AG04450 (cell line): ENCODE measurements at regions not wholly inside any gene's neighbourhood (a gene's known extent, or its start where the extent isn't known, plus 50 kb on each side); places are given as distances from the start of the nearest gene placed in this dataset.
"Not testable (repeated sequence)": the region's sequence is repeated elsewhere in the genome, so short reads cannot be mapped to it uniquely, and the experiment has no call there.

ENCODE experiments used
- CTCF ChIA-PET: fragments of 300-600, 350-600 bp; formaldehyde crosslinking; extraction: SDS; loops from one replicate; lab custom pipeline; 2022; ENCODE audit warnings: antibody characterized with exemption, inconsistent platforms; lab: Charles Lee
- POLR2A ChIA-PET: fragments of 350-600 bp; formaldehyde crosslinking; extraction: SDS; loops from one replicate; lab custom pipeline; 2021; ENCODE audit warnings: antibody characterized with exemption, inconsistent platforms; lab: Yijun Ruan, JAX
- DNase-seq: peaks from one replicate; pipeline ENCODE4 v3.0.0-alpha.2; 2011; ENCODE audit warnings: low read depth, low spot score
- H3K27ac ChIP-seq: one replicate; pipeline ENCODE4 v1.5.1; 2012; ENCODE audit warnings: low read depth, low read length, control low read depth
- H3K27me3 ChIP-seq: one replicate; pipeline ENCODE4 v1.6.0; 2012; ENCODE audit warnings: low read length; ENCODE audit not compliant: control insufficient read depth, insufficient read depth
- H3K4me3 ChIP-seq: 2 replicates; pipeline ENCODE4 v1.5.1; 2011; ENCODE audit warnings: mild to moderate bottlenecking, low read depth, low read length, control low read depth
- H3K9me3 ChIP-seq: 2 replicates; pipeline ENCODE4 v1.5.1; 2012; ENCODE audit warnings: low read length; ENCODE audit not compliant: control insufficient read depth, insufficient read depth
- TF ChIP-seq, protein P1 (sequence below): IDR thresholded peaks from 2 replicates; pipeline ENCODE4 v1.5.1; 2011; ENCODE audit warnings: low read depth, low read length, control low read depth, inconsistent platforms

DNA sequence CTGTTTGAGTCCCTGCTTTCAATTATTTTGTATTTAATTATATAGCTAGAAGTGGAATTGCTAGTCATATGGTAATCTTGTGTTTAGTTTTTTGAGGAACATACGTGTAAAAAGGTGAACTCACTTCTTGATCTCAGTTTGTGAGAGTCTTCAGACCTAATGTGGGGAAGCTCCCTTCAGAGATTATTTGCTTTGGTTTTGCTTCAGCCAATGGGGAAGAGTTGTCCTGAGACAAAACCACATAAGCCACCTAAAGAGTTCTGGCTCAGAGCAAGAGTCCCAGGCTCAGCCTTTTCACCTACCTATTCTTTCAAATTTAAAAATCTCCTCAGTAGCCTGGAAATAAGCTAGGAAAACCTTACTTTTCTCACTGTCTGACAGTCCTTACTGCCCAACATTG is 138.4 kb downstream of the UCK2 start:
- H3K9me3 ChIP-seq, result no peaks in the 10 kb centered on the region
- no peak overlapping the region for H3K4me3 ChIP-seq
- DNase-seq, result no peak
- no peak overlapping the region for H3K27ac ChIP-seq
- ChIA-PET POLR2A (no interaction called here), CTCF (no interaction called here)
- no peaks in the 10 kb centered on the region for H3K27me3 ChIP-seq
- TF ChIP-seq, protein P1, sequence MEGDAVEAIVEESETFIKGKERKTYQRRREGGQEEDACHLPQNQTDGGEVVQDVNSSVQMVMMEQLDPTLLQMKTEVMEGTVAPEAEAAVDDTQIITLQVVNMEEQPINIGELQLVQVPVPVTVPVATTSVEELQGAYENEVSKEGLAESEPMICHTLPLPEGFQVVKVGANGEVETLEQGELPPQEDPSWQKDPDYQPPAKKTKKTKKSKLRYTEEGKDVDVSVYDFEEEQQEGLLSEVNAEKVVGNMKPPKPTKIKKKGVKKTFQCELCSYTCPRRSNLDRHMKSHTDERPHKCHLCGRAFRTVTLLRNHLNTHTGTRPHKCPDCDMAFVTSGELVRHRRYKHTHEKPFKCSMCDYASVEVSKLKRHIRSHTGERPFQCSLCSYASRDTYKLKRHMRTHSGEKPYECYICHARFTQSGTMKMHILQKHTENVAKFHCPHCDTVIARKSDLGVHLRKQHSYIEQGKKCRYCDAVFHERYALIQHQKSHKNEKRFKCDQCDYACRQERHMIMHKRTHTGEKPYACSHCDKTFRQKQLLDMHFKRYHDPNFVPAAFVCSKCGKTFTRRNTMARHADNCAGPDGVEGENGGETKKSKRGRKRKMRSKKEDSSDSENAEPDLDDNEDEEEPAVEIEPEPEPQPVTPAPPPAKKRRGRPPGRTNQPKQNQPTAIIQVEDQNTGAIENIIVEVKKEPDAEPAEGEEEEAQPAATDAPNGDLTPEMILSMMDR, result no peak

DNA sequence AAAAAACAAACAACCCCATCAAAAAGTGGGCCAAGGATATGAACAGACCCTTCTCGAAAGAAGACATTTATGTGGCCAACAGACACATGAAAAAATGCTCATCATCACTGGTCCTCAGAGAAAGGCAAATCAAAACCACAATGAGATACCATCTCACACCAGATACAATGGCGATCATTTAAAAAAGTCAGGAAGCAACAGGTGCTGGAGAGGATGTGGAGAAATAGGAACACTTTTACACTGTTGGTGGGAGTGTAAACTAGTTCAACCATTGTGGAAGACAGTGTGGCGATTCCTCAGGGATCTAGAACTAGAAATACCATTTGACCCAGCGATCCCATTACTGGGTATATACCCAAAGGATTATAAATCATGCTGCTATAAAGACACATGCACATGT is 142.0 kb downstream of the UCK2 start:
- CTCF ChIA-PET, H3K9me3 ChIP-seq, H3K27me3 ChIP-seq, H3K4me3 ChIP-seq, POLR2A ChIA-PET, DNase-seq, H3K27ac ChIP-seq: not testable (repeated sequence)

DNA sequence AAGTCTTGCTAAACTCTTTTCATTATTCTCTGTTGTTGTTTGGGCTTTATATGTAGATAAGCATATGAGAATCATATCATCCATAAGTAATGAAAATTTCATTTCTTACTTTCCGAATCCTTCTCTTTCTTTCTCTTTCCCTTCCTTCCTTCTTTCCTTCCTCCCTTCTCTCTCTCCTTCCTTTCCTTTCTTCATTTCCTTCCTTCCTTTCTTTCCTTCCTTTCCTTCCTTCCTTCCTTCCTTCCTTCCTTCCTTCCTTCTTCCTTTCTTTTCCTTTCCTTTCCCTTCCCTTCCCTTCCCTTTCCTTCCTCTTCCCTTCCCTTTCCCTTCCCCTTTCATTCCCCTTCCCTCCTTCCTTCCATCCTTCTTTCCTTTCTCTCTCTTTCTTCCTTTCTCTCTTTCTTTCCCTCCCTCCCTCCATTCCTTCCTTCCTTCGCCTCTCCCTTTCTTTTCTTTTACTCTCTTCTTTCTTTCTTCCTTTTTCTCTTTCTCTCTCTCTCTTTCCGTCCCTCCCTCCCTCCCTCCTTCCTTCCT is 147.3 kb downstream of the UCK2 start:
- POLR2A ChIA-PET, result no interaction called here
- Histone ChIP-seq H3K4me3 (no peak overlapping the region), H3K27ac (no peak overlapping the region), H3K9me3 (no peaks in the 10 kb centered on the region), H3K27me3 (no peaks in the 10 kb centered on the region)
- no peak for DNase-seq
- TF ChIP-seq, protein P1, result no peak
- CTCF ChIA-PET, result no interaction called here

DNA sequence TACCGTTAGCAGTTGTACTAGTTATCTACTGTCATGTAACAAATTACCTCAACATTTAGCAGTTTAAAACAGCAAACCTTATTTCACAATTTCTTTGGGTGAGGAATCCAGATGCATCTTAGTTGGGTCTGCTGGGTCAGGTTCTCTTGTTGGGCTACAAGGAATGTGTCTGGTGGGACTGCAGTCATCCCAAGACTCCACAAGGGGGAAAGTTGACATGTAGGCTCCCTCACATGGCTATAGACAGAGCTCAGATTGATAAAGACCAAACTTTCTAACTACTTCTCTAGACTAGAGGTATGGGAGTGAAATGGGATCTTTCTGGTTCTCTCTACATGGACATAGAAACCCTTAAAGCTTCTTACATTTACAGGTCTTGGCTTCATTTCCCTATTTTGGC is 160.9 kb downstream of the UCK2 start:
- Histone ChIP-seq H3K27ac (no peak overlapping the region), H3K27me3 (no peaks in the 10 kb centered on the region), H3K9me3 (no peaks in the 10 kb centered on the region), H3K4me3 (no peak overlapping the region)
- POLR2A ChIA-PET, result no interaction called here
- CTCF ChIA-PET, result interaction anchor here (1.5 kb wide), 1 partner anchor 491 kb away, joined by 4 read pairs; no protein-coding TSS in a partner anchor
- no peak for DNase-seq
- TF ChIP-seq, protein P1, result no peak

DNA sequence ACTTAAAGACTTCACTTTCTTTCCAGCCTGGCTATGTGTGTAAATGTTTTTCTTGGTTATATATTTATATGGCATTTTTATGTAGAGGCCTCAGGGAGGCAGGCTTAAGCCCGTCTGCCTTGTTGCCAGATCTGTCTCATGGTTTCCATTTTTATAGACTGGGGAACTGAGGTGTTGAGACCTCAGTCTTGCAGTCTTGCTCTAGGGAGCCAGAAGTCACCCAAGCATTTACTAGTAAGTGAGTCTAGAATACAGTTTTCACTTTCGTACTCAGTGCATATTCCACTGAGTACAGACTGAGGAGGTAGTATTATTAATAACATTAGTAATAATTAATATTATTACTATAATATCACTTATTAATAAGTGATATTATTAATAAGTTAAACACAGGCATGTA is 161.4 kb downstream of the UCK2 start:
- Histone ChIP-seq H3K27me3 (no peaks in the 10 kb centered on the region), H3K4me3 (no peak overlapping the region), H3K9me3 (no peaks in the 10 kb centered on the region), H3K27ac (no peak overlapping the region)
- ChIA-PET POLR2A (no interaction called here), CTCF (interaction anchor here (1.5 kb wide), 1 partner anchor 490 kb away, joined by 4 read pairs; no protein-coding TSS in a partner anchor)
- no peak for DNase-seq
- TF ChIP-seq, protein P1, result no peak
